Right renal pelvis (tissue), 4 donors: ENCODE measurements at regions not wholly inside any gene's neighbourhood (a gene's known extent, or its start where the extent isn't known, plus 50 kb on each side); places are given as distances from the start of the nearest gene placed in this dataset.
"Not testable (repeated sequence)": the region's sequence is repeated elsewhere in the genome, so short reads cannot be mapped to it uniquely, and the experiment has no call there.

Experiments used
- DNase-seq, 4 donors: peaks; one replicate each; pipeline ENCODE4 v3.0.0-alpha.2; 2013; ENCODE audit warnings: low read depth in 4 of 4, low spot score in 3 of 4, missing footprints in 1 of 4

DNA sequence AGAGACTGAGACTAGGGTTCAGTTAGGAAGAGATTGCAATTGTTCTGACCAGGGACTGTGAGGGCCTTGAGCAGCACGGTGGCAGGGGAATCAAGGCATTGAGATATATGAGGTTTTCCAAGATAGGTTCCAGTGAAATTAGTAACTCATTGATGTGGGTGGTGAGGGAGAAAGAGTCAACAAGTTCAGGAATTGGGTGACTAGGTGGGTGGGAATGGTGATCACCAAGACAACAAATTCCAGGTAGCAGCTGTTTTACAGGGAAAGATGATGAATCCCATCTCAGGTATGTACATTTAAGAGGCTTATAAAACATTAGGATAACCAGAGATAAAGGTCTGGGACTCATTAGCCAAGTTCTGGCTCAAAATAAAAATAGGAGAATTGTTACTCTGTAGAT lies 251.5 kb upstream of the MGAT5 start:
- DNase-seq = no peak

- DNase-seq = no peak
Observed at GRCh38 chr2:134002921-134003320, 251.0 kb upstream of the MGAT5 start.

DNA sequence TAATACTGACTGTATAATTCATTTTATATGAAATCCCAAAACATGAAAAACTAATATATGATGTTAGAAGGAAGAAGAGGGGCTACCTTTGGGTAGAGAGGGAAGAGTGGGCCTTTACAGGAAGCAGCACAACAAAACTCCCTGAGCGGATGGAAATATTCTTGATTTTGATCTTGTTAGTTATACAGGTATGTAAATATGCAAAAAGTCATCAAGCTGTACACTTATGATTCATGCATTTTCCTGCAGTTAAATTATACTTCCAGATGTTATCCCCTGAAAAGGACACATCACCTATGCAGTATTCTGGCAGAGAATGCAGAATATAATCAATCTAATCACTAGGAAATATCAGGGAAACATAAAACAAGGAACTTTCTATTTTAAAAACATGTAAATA lies 249.4 kb upstream of the MGAT5 start:
- DNase-seq = no peak

GRCh38 chr2:134008837-134009236 lies 245.0 kb upstream of the MGAT5 start:
- no peak for DNase-seq

DNA sequence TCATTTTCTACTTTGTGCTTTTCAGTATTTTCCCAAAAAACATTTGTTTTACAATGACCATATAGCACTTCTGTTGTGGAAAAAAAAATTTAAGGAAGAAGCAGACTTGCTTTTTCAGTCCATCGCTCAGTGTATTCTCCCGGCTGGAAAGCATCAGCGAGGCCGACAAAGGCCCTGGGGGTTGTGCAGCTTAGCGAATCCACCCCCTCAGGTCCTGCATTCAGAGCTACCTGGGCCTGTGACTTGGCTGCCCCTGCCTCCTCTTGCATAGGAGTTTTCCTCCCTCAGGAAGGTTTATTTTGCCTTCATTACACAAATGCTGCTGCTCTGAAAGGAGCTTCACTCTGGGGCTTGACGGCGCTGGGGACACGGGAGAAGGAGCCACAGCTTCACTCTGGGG lies 244.4 kb upstream of the MGAT5 start:
- DNase-seq = no peak

- DNase-seq = not testable (repeated sequence)
Observed at GRCh38 chr2:134009906-134010305, 244.0 kb upstream of the MGAT5 start.

- DNase-seq = no peak
Observed at GRCh38 chr2:134011936-134012586, 241.8 kb upstream of the MGAT5 start.

DNA sequence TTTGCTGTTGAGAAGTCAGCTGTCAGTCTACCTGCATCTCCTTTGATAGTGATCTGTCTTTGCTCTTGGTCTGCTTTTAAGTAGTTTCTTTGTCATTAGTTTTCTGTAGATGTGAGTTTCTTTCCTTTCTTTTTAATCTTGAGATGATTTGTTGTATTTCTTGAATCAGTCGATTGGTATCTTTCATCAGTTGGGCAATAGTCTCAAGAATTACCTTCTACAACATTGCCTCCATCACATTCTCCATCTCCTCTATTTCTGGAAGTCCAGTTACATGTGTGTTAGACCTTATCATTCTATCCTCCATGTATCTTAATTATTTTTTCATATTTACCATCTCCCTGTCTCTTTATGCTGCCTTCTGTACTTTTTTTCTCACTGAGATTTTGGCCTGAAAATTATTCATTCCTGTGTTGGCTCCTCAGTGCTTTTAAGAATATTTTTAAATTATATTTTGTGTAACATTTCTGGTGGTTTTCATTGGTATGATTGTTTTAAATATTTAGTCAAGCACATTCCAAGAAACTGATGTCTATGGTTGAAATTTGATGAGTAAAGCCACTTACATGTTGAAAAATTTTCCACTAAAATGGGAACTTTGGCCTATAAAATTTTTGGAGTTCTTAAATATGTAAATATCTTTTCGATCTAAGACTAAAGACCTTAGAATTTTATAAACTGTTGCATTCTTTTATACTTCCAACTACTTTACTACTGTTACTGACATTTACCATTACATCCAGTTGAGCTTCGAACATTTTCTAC lies 239.5 kb upstream of the MGAT5 start:
- no peak for DNase-seq

GRCh38 chr2:134019871-134020270 lies 234.0 kb upstream of the MGAT5 start:
- DNase-seq = no peak

- DNase-seq = no peak
Observed at GRCh38 chr2:134020608-134021007, 233.3 kb upstream of the MGAT5 start.

DNA sequence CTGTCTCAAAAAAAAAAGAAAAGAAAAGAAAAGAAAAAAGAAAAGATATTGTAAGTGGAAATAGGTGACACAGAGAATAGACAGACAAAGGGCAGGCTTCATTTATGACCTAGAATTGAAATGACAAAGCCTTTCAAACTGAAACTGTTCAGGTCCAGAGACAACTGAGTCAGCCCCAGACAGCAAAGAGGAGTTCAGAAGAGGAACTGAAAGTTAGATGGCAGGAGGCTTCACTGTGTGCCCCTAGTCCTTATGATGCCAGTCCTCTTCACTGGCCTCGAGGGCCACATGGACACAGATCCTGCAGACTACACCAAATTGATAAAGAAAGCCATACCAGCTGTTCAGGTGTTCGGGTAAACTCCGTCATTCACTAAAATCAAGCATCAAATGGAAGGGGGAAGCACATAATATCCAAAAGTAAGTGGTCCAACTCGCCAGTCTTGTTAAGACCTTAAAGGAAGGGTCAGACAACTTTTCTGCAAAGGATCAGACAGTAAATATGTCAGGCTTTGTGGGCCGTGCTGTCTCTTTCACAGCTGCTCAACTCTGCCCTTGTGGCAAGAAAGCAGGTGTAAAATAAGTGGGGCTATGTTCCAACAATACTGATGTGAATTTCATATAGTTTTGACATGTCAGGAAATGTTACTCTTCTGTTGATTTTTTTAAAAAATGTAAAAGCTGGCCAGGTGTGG lies 231.9 kb upstream of the MGAT5 start:
- no peak for DNase-seq

DNA sequence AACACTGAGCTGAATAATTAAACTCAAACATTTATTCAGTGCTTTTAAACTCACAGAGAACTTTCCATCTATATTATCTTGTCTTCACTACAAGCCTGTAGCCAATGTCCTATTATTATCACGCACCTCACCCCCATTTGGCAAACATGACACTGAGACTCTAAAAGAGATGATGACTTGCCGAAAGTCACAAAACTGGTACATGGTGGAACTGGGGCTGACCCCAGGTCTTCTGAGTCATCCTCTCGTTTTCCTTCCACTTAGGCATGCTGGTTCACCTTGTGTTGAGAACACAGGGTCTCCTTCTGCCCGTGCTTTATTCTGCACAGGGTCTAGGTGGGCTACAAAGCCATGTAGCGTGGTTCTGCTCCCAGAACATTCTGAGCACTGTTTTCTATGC lies 230.0 kb upstream of the MGAT5 start:
- DNase-seq = no peak

DNA sequence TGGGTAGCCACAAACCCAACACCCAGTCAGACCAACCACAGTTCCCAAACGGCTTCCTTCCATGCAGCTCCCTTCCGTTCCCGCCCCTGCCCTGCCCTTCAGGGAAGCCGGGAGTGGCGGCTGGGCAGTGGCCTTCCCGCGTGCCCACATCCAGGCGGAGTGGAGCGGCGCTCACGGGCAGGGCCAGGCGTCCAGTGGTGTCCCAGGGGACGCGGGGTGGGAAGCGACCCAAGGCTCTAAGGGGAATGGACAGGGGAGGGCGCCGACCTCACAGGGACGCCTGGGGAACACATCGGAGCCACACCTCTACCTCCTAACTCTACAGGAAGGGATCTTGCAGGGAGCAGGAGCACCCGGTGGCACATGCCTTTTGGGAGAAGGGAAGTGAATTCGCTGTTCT lies 225.9 kb upstream of the MGAT5 start:
- no peak for DNase-seq

- DNase-seq = no peak
Observed at GRCh38 chr2:134029418-134029817, 224.5 kb upstream of the MGAT5 start.

DNA sequence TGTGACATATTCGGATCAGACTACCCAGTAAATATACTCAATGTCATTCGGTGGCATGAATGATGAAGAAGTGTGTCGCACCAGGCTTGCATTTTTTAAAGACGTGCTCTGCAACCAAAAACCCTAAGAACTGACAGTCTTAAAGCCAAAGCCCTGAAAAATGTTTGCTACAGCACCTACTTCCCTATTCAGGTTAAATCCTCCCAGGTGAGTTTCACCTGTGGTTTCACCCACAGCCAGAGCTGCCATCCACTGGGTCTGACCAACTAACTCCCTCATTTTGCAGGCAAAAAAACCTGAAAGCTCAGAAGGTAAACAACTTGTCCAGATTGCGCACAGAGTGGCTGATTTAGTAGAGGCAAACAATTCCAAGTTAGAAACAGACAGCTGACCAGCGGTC lies 222.3 kb upstream of the MGAT5 start:
- DNase-seq = no peak

GRCh38 chr2:134035605-134036370 lies 218.1 kb upstream of the MGAT5 start:
- no peak for DNase-seq

- DNase-seq = no peak
Observed at GRCh38 chr2:134039912-134040581, 213.8 kb upstream of the MGAT5 start.

DNA sequence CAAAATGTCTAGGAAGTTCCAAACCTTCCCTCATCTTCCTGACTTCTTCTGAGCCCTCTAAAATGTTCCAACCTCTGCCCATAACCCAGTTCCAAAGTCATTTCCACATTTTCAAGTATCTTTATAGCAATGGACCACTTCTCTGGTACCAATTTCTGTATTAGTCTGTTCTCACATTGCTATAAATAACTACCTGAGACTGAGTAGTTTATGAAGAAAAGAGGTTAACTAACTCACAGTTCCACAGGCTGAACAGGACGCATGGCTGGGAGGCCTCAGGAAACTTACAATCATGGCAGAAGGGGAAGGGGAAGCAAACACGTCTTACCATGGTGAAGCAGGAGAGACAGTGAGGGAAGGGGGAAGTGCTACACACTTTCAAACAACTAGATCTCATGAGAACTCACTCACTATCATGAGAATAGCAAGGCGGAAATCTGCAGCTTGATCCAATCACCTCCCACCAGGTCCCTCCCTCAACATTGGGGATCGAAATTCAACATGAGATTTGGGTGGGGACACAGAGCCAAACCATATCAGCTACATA lies 213.2 kb upstream of the MGAT5 start:
- not testable (repeated sequence) for DNase-seq

- no peak for DNase-seq
Observed at GRCh38 chr2:134041877-134042276, 212.0 kb upstream of the MGAT5 start.

- DNase-seq = not testable (repeated sequence)
Observed at GRCh38 chr2:134043028-134043427, 210.8 kb upstream of the MGAT5 start.
